Testis (tissue), 2 donors: ENCODE measurements at regions not wholly inside any gene's neighbourhood (a gene's known extent, or its start where the extent isn't known, plus 50 kb on each side); places are given as distances from the start of the nearest gene placed in this dataset.

Source experiments
- DNase-seq: peaks from one replicate; pipeline ENCODE4 v3.0.0-alpha.2; 2019
- H3K27ac ChIP-seq, 2 donors: fragments of 200-600 bp; sonication (generic); one replicate each; pipeline ENCODE4 v1.5.1; 2019
- H3K27me3 ChIP-seq: fragments of 200-600 bp; sonication (generic); one replicate; pipeline ENCODE4 v1.5.1; 2019
- H3K36me3 ChIP-seq: fragments of 200-600 bp; sonication (generic); one replicate; pipeline ENCODE4 v1.5.1; 2017; ENCODE audit warnings: low read depth; ENCODE audit errors: missing control alignments
- H3K4me1 ChIP-seq: fragments of 200-600 bp; sonication (generic); one replicate; pipeline ENCODE4 v1.5.1; 2019
- H3K4me3 ChIP-seq, 2 donors: fragments of 200-600 bp; sonication (generic); one replicate each; pipeline ENCODE4 v1.5.1; 2017 to 2019
- H3K9me3 ChIP-seq: fragments of 200-600 bp; sonication (generic); one replicate; pipeline ENCODE4 v1.5.1; 2017
- CTCF ChIP-seq, 3 experiments: fragments of 450-650 bp in 2 of 3; fragments of 200-600 bp in 1 of 3; sonication (generic) in 1 of 3; IDR thresholded peaks; one replicate each; pipeline ENCODE4 v1.5.1; 2016 to 2019; ENCODE audit warnings: antibody characterized with exemption in 3 of 3, mild to moderate bottlenecking in 2 of 3, moderate library complexity in 1 of 3
- POLR2A ChIP-seq: fragments of 450-650 bp; IDR thresholded peaks from one replicate; pipeline ENCODE4 v1.6.1; 2017; ENCODE audit warnings: antibody characterized with exemption, mild to moderate bottlenecking, moderate library complexity
- WGBS, 2 donors: methylation state at CpG; one replicate each; pipeline ENCODE4 v1.1.5; 2018; 5-methylcytosine and 5-hydroxymethylcytosine counted together
- intact Hi-C: fragments of 100-400 bp; cut with DNase I; formaldehyde crosslinking; loops from one replicate; pipeline ENCODE4 v1.15.1; 2023; ENCODE audit warnings: low total_unique reads

- Histone ChIP-seq H3K36me3 (no peaks in the 10 kb centered on the region), H3K4me3 (no peak overlapping the region), H3K27me3 (no peaks in the 10 kb centered on the region), H3K9me3 (no peaks in the 10 kb centered on the region), H3K4me1 (no peaks in the 10 kb centered on the region), H3K27ac (no peak overlapping the region)
- no peak for TF ChIP-seq CTCF (IDR thresholded peaks at IDR 0.05)
- TF ChIP-seq POLR2A, result no peak
- DNase-seq, result no peak
- intact Hi-C loops, result no loop called here
- WGBS, 2 donors, result 55 to 58% methylated on average over 1 of the region's 1 CpG
Observed at GRCh38 chr12:87152841-87153528, 876.2 kb downstream of the C12orf50 start.

GRCh38 chr12:87152075-87152474 is 877.1 kb downstream of the C12orf50 start:
- no peak for TF ChIP-seq CTCF (IDR thresholded peaks at IDR 0.05)

GRCh38 chr12:87150969-87151662 is 878.1 kb downstream of the C12orf50 start:
- Histone ChIP-seq H3K4me3 (no peak overlapping the region), H3K36me3 (no peaks in the 10 kb centered on the region), H3K27ac (no peak overlapping the region), H3K27me3 (no peaks in the 10 kb centered on the region), H3K4me1 (no peaks in the 10 kb centered on the region), H3K9me3 (no peaks in the 10 kb centered on the region)
- WGBS, 2 donors, result 69 to 79% methylated on average over 2 of the region's 2 CpGs
- DNase-seq, result no peak
- no peak for TF ChIP-seq POLR2A
- no peak for TF ChIP-seq CTCF (IDR thresholded peaks at IDR 0.05)
- intact Hi-C loops, result no loop called here

More at GRCh38 chr12:87152075-87152474, 877.1 kb downstream of the C12orf50 start:
- Histone ChIP-seq H3K4me1 (no peaks in the 10 kb centered on the region), H3K27ac (no peak overlapping the region), H3K27me3 (no peaks in the 10 kb centered on the region), H3K4me3 (no peak overlapping the region), H3K36me3 (no peaks in the 10 kb centered on the region), H3K9me3 (no peaks in the 10 kb centered on the region)
- DNase-seq, result no peak
- 54 to 56% methylated on average over 2 of the region's 2 CpGs for WGBS, 2 donors
- intact Hi-C loops, result no loop called here

GRCh38 chr12:87142342-87142741 is 886.2 kb upstream of the MGAT4C start:
- no peak overlapping the region for H3K27ac ChIP-seq
- no peaks in the 10 kb centered on the region for H3K36me3 ChIP-seq
- no peaks in the 10 kb centered on the region for H3K27me3 ChIP-seq
- H3K4me1 ChIP-seq, result no peaks in the 10 kb centered on the region
- no peak for DNase-seq
- TF ChIP-seq POLR2A (no peak), CTCF (IDR thresholded peaks at IDR 0.05) (no peak)
- intact Hi-C loops, result no loop called here
- H3K9me3 ChIP-seq, result no peaks in the 10 kb centered on the region
- H3K4me3 ChIP-seq, result no peak overlapping the region

- H3K9me3 ChIP-seq, result no peaks in the 10 kb centered on the region
- H3K4me1 ChIP-seq, result no peaks in the 10 kb centered on the region
- H3K27ac ChIP-seq, result no peak overlapping the region
- no peaks in the 10 kb centered on the region for H3K27me3 ChIP-seq
- no peak for TF ChIP-seq POLR2A
- no peak for TF ChIP-seq CTCF (IDR thresholded peaks at IDR 0.05)
- no peak overlapping the region for H3K4me3 ChIP-seq
- no peak for DNase-seq
- intact Hi-C loops, result no loop called here
- H3K36me3 ChIP-seq, result no peaks in the 10 kb centered on the region
Observed at GRCh38 chr12:87141091-87141490, 884.9 kb upstream of the MGAT4C start.
